Cerebellar cortex (tissue), 1 donor: ENCODE measurements at regions not wholly inside any gene's neighbourhood (a gene's known extent, or its start where the extent isn't known, plus 50 kb on each side); places are given as distances from the start of the nearest gene placed in this dataset.
A peak's percentile ranks its signal among the peaks of the same experiment; 100 is the strongest.
"Not testable (repeated sequence)": the region's sequence is repeated elsewhere in the genome, so short reads cannot be mapped to it uniquely, and the experiment has no call there.

Experiments used
- DNase-seq: peaks from one replicate; pipeline ENCODE4 v3.0.0-alpha.2; 2015; ENCODE audit warnings: low spot score

DNA sequence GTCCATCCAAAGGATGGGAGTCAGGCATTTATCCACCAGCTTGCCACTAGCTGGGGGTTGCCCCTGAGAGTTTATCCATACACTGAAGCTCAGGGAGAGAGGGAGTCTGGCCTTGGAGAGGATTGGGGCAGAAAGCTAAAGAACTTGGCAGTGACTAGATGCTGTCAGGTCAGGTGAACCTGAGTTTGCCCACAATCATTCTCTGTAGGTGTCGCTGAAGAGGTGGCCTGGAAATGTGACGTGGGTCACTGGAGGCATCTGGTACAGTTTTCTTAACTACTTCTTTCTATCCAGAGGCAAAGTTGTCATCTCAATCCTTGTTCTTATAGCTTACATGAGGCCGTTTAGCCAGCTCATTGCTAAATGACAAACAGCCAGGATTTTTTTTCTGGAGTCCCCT is 298.0 kb upstream of the CTNNB1 start:
- DNase-seq = no peak

DNA sequence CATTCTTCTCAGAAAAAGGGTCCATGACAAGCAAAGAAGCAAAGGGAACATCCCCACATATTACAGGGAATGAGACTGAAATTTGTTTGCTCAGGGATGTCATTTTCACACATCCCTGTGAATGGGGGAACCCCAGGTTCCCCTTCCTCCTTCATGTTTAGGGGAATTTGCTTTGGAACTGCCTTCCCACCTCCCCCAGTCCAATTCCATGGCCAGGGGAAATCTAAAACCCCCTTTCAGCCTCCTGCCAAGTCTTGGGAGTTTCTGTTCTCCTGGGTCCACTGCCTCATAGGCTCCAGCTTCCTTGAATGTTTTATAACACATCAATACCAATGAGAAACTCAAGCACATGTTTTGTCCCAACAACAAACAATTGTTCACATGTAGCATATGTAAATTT is 297.5 kb upstream of the CTNNB1 start:
- DNase-seq = no peak

DNA sequence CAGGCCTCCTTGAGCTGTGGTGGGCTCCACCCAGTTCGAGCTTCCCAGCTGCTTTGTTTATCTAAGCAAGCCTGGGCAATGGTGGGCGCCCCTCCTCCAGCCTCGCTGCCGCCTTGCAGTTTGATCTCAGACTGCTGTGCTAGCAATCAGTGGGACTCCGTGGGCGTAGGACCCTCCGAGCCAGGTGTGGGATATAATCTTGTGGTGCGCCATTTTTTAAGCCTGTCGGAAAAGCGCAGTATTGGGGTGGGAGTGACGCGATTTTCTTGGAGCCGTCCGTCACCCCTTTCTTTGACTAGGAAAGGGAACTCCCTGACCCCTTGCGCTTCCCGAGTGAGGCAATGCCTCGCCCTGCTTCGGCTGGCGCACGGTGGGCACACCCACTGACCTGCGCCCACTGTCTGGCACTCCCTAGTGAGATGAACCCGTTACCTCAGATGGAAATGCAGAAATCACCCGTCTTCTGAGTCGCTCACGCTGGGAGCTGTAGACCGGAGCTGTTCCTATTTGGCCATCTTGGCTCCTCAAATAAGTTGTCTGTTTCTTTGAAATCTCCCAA is 291.3 kb upstream of the CTNNB1 start:
- DNase-seq = not testable (repeated sequence)

DNA sequence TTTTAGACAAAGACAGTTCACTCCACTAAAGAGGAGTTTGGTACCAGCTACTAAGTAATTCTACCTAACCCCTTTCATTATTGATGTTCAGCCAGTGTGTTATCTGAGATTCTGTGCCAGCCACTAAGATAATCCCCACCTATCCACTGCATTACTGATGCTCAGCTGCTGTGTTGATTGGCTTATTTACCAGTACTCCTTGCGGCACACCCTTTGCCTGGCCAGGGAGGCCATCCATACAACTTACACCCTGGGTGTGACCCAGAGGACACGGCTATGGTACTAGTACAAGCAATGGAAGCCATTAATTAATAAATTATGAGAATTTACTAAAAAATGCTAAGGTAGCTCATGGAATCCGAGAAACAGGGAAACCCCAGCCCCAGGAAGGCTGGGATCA is 290.7 kb upstream of the CTNNB1 start:
- no peak for DNase-seq

DNA sequence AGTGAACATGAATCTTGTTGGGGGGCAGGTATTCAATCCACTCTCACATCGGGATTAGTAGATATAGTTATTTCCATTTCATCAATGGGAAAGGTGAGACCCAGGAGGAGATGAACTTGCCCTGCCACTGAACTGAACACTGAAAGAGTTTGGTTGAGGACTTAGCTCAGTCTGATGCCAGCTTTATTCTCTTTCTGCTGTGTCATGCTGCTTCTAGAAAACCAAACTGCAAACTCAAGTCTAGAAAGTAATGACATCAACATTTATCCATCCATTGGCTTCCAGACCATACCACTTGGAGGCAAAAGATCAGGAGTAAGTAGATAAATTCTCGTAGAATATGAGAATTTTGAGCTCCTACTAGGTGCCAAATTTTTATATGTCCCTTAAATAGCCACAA is 288.0 kb upstream of the CTNNB1 start:
- DNase-seq = no peak

DNA sequence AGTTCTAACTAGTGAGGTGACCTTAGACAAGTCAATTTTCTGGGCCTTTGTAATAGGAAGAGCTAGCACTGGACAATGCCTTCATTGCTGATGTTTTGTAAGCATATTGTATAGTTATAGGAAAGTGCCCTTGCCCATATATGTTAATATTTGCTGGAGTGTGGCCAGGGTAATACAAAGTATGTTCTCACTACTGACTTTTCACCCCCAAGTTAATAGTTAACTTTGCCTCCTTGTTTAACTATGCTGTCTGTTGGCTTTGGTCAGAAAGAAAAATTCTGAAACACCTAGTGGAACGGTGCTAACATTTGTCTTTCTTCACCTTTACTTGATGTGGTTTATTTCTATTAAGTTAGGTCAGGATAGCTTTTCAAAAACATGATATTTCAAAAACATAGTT is 287.4 kb upstream of the CTNNB1 start:
- DNase-seq = no peak

DNA sequence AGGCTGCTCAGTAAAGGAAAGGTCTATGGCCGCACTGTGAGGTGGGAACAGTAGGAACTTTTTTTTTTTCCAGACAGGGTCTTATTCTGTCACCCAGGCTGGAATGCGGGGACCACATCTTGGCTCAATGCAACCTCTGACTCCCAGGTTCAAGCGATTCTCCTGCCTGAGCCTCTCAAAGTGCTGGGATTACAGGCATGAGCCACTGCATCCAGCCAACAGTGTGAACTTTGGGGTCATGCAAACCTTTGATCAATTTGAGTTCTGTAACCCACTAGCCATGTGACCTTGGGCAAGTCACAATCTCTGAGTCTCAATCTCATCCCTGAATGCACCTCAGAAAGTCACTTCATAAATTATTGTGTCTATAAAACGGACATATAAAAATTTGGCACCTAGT is 286.8 kb upstream of the CTNNB1 start:
- DNase-seq = no peak

DNA sequence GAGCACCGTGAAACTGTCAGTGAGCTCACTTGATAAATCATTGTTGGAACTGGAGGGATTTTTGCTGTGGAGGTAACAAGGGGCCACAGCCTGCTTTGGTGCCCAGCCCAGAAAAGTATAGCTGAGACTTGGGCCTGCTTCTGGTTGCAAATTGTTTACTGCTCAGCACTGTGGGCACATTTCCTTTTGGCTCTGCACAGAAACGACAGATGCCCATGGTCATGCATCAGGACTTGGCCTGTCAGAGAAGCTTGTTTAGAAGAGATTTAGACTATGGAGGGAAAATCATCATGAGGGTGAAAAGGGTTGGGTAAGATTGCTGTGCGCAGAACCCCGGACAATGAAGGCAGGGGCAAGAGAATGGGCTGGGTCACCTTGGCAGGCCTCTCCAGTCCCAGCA is 286.1 kb upstream of the CTNNB1 start:
- peak; percentile 86 for DNase-seq

DNA sequence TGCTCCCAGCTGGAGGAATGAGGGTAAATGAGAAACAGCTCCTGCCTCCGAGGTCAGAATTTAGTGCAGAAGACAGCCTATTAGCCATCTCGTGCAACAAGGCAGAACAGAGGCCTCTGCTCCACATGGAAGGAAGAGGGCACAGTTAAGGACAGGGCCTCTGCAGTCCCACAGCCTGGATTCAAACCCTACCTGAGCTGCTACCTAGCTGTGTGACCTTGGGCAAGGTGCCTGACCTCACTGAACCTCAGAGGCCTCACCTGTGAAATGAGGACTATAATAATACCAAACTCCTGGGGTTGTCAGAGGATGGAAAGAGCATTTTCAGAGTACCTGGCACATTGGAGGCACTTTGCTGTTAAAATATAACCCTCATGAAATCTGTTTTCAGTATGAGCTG is 285.7 kb upstream of the CTNNB1 start:
- no peak for DNase-seq

DNA sequence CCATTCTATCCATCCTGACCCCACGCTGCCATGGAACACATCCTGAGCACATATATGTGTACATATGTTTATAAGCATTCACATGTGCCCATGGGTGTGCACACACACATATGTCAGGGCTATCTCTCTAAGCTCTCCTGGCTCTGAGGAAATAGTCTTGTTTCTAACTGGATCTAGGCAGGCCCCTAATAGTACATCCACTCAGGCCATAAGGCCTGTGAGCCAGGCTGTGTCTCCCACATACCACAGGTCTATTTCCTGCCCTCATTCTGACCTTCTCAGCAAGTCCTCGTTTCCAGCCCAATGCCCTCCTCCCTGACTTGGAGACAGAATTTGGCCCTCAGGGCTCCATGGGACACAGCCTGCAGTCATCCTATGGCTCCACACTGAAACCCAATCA is 284.8 kb upstream of the CTNNB1 start:
- DNase-seq = peak; percentile 23

DNA sequence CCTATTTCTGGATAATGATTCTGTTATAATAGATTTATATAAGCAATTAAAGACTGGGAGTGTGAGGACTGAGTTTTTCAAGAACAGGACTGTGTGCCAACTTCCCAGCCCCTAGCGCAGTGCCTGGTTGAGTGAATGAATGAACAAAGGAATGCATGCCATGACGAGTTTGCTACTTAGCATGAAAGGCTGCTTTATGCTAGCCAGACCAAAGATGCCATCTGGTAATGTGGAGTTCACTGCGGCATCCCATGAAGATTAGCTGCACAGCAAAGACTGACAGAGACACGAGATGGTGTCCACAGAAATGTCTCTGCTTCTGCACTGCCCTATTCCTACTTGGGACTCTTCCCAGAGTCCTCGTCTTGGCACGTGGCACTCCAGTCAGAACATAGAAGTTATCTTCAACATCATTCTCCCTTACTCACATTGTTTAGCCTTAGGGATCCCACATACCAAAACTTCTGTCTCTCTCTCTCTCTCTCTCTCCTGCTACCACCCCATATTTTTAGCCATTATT is 283.9 kb upstream of the CTNNB1 start:
- peak; percentile 56 for DNase-seq

DNA sequence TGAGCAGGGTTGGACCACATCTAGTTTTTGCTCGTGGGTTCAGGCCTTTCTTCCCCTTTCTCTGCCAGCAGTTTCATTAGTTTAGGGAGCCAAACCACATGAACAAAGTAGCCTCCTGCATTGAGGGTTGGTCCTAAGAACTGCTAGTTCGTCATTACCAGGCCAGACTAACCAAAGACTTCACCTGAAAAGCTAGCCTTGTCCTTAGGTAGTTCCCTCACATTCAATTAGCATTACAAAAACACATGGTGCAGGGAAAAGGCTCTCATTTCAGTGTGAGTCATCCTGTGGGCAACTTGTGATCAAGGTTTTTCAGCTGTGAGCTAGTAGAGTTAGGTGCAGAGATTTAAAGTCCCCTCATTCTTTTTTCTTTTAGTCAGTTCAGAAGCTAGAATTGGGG is 279.3 kb upstream of the CTNNB1 start:
- no peak for DNase-seq

DNA sequence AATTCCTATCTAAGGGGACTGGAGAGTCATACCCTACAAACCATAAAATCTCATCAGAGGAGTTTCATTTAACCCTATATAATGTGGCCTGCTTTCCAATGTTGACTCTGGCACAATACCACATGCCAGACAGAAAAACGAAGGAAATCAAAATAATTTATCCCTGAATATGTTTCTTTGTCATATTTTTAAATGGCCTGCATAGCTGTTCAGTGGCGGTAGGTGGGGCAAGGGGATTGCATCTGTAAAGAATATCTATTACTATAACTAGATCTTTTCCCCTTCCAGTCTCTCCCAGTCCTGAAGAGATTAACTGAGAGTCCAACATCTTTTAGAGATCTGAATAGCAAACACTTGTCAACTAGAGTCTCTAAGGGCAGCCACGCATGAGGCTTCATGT is 278.1 kb upstream of the CTNNB1 start:
- no peak for DNase-seq

DNA sequence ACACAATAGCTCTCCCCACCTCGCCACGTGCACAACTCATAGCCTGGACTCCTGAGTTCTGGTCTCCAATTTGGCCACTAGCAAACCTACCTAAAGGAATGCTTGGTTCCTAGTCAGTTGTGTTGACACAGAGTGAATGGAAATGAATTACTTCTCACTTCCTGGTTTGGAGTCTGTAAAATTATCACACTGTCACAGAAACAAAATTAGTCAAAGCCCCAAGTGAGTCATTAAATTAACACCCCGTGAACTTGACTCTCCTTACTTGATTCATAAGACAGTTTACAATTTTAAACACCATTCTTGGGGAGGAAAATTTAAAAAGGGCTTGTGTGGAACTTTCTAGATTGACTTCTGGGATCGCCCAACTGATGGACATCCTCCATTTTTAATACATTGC is 276.2 kb upstream of the CTNNB1 start:
- DNase-seq = no peak

DNA sequence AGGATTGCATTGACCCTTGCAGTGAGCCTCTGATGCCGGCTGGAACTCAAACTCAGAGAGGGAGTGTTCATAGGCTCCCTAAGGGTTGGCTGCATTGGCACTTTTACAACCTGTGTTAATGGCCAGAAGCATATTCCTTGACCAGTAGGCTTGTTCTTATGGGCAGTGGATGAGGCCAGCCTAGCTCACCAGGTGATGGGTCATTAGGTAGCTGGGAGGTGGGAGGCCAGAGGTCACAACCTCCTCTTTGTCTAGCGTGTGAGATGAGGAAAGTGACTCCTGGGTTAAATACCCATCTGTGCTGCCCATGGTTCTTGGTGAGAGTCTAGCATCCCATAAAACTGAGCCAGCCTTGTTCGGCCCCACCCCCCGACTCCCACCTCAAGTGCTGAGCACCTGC is 275.7 kb upstream of the CTNNB1 start:
- DNase-seq = no peak

DNA sequence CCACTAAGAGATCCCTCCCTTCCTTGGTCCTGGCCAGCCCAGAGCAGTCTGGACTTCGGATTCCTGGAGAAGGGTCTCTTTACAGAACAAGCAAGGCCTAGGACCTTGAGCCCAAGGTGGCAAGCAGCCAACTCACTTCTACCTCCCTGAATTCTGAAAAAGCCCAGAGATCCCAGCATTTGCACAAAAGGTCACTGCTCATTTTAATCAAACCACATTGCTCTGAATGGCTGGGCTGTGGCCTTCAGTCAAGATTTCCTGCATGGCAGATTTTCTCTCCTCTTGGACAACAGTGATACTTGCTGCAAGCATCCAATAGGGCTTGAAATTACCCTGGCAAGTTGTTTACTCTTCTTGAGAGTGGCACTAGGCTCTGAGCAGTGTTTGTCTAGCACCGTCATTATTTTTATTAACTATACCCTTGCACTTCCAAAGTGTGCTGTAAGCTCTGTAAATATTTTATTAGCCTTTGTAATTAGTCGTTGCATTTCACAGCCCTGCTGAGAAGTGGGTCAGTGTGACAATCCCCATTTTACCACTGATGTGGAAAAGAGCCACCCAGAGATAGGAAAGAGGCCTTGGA is 274.7 kb upstream of the CTNNB1 start:
- DNase-seq = peak; percentile 64

DNA sequence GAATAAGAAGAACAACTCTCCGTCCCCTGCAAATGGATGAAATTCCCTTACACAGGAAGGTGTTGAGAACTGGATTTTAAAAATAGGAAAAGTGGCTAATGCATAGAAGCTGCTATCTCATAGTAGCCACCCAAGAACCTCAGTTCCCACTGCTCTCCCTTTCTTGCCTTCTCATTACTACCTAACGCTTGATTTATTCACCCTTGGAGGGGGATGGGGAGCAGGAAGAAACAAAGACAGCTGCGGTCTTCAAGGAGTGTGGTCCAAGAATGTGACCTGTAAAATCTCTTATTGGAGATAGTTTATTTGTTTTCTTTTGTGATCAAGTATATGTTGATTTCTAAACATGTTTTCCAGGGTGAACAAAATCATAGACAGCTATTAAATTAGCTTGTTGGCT is 274.1 kb upstream of the CTNNB1 start:
- DNase-seq = no peak

DNA sequence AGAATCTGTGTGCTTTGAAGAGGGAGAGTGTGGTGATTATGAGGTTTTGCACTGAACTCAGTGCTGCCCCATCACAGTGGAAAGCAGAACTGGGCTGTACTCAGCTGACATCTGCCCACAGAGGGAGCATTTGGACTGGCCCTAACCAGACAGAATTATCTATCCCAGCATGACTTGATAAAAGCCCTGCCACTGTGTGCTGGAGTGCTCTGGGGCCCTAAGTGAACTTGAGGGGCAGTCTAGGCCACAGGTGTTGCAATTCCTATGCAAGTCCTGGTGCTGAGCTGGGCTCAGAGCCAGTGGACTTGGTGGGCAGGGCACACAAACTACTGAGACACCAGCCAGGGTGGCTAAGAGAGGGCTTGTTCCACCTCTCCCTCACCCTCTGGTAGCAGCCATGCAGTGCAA is 269.2 kb upstream of the CTNNB1 start:
- DNase-seq = no peak

DNA sequence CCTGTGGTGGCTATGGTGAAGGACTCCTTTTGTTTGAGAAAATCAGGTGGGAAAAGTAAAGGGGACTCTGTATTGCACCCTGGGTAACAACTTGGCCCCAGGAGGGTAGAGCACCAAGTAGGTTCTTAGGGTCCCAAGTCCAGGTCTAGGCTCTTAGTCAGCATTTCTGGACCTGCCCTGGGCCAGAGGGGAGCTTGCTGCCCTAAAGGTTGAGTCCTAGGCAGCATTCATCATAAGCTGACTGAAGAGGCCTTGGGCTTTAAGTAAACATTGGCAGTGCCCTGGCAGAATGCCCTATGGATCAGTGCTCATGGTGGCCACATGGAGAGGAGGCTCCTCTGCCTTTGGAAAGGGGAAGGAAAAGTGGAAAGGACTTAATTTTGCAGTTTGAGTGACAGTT is 268.5 kb upstream of the CTNNB1 start:
- DNase-seq = no peak

DNA sequence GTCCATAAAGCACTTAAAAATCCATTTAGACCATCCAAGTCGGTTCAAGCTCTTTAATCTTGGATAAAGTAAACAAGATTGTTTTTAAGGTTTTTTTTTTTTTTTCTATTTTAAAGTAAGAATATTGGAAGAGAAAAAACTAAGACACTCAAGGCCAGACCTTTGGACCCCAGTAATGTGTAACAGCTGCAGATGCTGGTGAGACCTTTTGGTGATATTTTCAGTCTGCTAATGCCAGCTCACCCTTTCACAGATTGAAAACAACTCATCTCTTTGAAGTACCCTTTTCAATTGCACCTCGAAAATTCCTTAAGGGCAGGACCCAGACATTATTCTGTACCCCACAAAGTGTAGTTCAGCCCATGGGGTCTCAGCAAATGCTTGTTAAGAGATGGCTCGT is 260.7 kb upstream of the CTNNB1 start:
- no peak for DNase-seq

DNA sequence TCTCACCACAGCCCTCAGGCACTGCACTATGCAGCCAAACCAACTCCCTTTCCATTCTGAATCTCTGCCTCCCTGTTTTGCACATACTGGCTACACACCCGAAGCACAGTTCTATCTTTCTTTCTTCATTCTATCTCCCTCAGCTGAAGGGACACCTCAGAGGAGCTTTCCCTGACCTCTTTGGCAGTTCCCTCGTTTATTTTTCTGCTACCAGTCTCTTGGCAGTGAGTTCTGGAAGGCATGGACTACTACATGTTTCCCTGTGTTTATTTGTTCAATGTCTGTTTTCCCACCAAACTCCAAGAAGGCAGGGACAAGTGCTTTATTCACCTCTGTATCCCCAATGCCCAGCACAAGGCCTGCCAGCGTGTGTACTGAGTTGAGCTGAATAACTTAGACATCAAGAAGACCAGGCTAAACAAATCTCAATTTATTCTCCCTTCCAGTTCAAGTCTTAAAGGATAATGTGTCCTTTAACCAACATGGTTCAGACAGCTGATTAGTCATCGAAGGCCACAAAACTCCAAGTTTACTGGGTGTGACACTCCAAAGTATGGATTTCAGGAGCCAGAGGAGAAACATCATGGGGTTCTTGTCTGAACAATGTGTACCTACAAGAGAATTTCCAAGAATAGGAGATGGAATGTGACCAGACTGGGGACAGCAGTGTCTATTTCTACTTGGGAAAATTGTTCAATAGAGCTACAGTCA is 260.1 kb upstream of the CTNNB1 start:
- peak; percentile 5 for DNase-seq

DNA sequence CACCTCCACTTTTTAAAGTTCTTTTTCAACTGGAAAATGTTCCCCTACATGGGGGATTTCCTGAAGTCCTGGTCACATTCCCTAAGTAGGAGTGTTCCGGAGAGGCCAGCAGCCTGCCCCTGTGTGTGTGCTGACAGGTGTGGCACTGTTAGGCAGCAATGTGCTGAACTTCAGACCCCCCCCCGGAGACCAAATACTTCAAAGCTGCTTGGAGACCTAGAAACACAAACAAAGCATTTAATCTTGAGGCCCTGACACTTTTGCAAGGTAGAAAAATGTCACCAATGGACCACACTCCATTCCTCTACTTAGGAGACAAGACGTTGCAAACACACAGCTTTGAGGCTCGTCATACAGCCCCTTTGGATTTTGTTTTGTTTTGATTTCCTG is 259.6 kb upstream of the CTNNB1 start:
- no peak for DNase-seq

DNA sequence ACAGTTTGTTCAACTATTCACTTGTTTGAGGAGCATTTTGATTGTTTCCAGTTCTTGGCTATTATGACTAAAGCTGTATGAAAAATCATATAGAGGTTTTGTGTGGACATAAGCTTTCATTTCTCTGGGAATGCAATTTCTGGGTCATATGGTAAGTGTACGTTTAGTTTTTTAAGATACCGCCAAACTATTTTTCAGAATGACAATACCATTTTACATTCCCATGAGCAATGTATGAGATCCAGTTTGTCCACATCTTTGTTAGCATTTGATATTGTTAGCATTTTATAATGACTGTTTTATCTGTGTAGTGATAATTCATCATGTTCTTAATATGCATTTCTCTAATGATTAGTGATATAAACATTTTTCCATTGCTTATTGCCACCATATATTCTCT is 258.7 kb upstream of the CTNNB1 start:
- no peak for DNase-seq

DNA sequence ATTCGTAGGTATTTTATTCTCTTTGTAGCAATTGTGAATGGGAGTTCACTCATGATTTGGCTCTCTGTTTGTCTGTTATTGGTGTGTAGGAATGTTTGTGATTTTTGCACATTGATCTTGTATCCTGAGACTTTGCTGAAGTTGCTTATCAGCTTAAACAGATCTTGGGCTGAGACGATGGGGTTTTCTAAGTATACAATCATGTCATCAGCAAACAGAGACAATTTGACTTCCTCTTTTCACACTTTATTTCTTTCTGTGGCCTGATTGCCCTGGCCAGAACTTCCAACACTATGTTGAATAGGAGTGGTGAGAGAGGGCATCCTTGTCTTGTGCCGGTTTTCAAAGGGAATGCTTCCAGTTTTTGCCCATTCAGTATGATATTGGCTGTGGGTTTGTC is 252.3 kb upstream of the CTNNB1 start:
- DNase-seq = not testable (repeated sequence)
